Kidney (tissue), 13 donors: ENCODE measurements at regions not wholly inside any gene's neighbourhood (a gene's known extent, or its start where the extent isn't known, plus 50 kb on each side); places are given as distances from the start of the nearest gene placed in this dataset.

Experiments
- DNase-seq, 5 donors: peaks; one replicate each; pipeline ENCODE4 v3.0.0-alpha.2; 2013 to 2020
- FAIRE-seq: peaks from 2 replicates; lab custom pipeline; 2012; peaks lifted over from hg19 to GRCh38; lab: Jason Lieb, UNC
- H3K27ac ChIP-seq, 2 donors: one replicate each; pipeline ENCODE4 v1.7.0; 2013; ENCODE audit warnings: low read depth in 2 of 2, low read length in 2 of 2, inconsistent platforms in 1 of 2
- H3K27me3 ChIP-seq: one replicate; pipeline ENCODE4 v1.7.1; 2013; ENCODE audit warnings: low read length, inconsistent platforms; ENCODE audit not compliant: control insufficient read depth, insufficient read depth
- H3K36me3 ChIP-seq, 3 donors: one replicate each; pipeline versions ENCODE4 v1.7.0 to v1.7.1; 2013; ENCODE audit warnings: low read length in 3 of 3, control low read depth in 1 of 3, inconsistent platforms in 1 of 3; ENCODE audit not compliant: insufficient read depth in 3 of 3, control insufficient read depth in 2 of 3
- H3K4me1 ChIP-seq, 3 donors: one replicate each; pipeline versions ENCODE4 v1.7.0 to v1.7.1; 2013; ENCODE audit warnings: low read length in 3 of 3, inconsistent platforms in 1 of 3, low read depth in 1 of 3; ENCODE audit not compliant: control insufficient read depth in 2 of 3, insufficient read depth in 2 of 3
- H3K4me3 ChIP-seq, 3 donors: one replicate each; pipeline versions ENCODE4 v1.7.0 to v1.8.1; 2013; ENCODE audit warnings: low read length in 3 of 3, control low read depth in 1 of 3, inconsistent platforms in 1 of 3
- H3K9ac ChIP-seq, 3 donors: one replicate each; pipeline versions ENCODE4 v1.7.0 to v1.7.1; 2013; ENCODE audit warnings: low read length in 3 of 3, control low read depth in 1 of 3, inconsistent platforms in 1 of 3
- H3K9me3 ChIP-seq, 3 donors: one replicate each; pipeline versions ENCODE4 v1.7.0 to v1.7.1; 2013; ENCODE audit warnings: low read length in 3 of 3, control low read depth in 1 of 3, inconsistent platforms in 1 of 3; ENCODE audit not compliant: control insufficient read depth in 2 of 3, insufficient read depth in 1 of 3
- intact Hi-C: fragments of 100-400 bp; cut with DNase I; formaldehyde crosslinking; loops from one replicate; pipeline ENCODE4 v1.11.1; 2022
- TF ChIP-seq, protein P1 (sequence below): IDR thresholded peaks from 3 replicates; pipeline ENCODE4 v1.5.1; 2012; ENCODE audit warnings: mild to moderate bottlenecking, moderate library complexity, borderline replicate concordance; ENCODE audit not compliant: insufficient read depth; ENCODE audit errors: extremely low read depth
- donor health status: control.
- donor health status: control.
- donor health status: control.
- donor health status: control.
- donor health status: control.
- donor health status: DM: yes; HTN: yes; CAD: no.
- donor health status: Normal renal cell carcinoma (clear cell type).

DNA sequence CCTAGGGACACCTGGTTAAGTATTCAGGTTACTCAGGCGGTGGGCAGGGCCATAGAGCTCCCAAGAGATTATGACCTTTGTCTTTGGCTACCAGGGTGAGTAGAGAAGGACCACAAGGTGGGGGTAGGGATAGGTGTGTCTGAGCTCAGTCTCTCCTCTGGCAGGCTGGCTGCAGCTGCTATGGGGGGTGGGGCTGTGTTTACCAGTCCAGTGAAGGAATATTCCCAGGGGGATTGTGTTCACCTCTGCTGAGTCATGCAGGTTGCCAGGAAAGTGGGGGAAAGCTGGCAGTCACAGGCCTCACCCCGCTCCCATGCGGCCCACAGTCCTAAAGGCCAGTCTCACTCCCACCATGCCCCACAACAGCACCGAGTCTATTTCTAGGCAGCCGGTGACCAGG lies 53.6 kb upstream of the POU5F2 start:
- H3K36me3 ChIP-seq, result no peaks in the 10 kb centered on the region
- TF ChIP-seq, protein P1, sequence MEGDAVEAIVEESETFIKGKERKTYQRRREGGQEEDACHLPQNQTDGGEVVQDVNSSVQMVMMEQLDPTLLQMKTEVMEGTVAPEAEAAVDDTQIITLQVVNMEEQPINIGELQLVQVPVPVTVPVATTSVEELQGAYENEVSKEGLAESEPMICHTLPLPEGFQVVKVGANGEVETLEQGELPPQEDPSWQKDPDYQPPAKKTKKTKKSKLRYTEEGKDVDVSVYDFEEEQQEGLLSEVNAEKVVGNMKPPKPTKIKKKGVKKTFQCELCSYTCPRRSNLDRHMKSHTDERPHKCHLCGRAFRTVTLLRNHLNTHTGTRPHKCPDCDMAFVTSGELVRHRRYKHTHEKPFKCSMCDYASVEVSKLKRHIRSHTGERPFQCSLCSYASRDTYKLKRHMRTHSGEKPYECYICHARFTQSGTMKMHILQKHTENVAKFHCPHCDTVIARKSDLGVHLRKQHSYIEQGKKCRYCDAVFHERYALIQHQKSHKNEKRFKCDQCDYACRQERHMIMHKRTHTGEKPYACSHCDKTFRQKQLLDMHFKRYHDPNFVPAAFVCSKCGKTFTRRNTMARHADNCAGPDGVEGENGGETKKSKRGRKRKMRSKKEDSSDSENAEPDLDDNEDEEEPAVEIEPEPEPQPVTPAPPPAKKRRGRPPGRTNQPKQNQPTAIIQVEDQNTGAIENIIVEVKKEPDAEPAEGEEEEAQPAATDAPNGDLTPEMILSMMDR, result no peak
- H3K27ac ChIP-seq, result no peak overlapping the region
- intact Hi-C loops, result no loop called here
- FAIRE-seq, result no peak
- DNase-seq, result peak in 1 of 5 donors; percentile 40
- no peaks in the 10 kb centered on the region for H3K9me3 ChIP-seq
- no peak overlapping the region for H3K4me3 ChIP-seq
- H3K27me3 ChIP-seq, result no peaks in the 10 kb centered on the region
- H3K9ac ChIP-seq, result no peak overlapping the region
- no peaks in the 10 kb centered on the region for H3K4me1 ChIP-seq

DNA sequence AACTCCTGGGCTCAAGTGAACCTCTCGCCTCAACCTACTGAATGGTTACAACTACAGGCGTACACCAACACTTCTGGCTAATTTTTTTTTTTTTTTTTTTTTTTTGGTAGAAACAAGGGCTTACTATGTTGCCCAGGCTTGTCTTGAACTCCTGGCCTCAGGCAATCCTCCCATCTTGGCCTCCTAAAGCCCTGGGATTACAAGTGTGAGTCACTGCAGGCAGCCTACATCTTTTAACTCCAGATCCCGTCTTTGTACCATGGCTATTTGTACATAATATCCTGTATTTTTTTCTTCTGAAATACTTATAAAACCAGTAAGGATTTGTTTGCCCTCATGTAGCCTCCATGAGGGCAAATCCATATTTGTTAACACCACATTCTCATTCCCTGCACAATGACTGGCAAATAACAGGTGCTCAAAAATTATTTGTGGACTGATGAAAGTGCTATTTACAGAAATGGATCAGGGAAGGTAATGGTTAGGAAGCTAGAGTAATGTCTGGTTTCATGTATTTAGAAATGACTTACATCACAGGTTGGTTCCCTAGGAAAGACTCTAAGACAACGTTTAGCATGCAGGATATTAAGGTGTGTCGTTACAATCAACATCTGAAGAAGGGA lies 51.9 kb upstream of the POU5F2 start:
- no peak for DNase-seq
- Histone ChIP-seq H3K9me3 (no peaks in the 10 kb centered on the region), H3K27me3 (no peaks in the 10 kb centered on the region), H3K4me3 (no peak overlapping the region), H3K36me3 (no peaks in the 10 kb centered on the region), H3K4me1 (no peaks in the 10 kb centered on the region), H3K9ac (no peak overlapping the region), H3K27ac (no peak overlapping the region)
- FAIRE-seq, result no peak
- TF ChIP-seq, protein P1, result no peak
- intact Hi-C loops, result no loop called here

- H3K36me3 ChIP-seq, result no peaks in the 10 kb centered on the region
- no peaks in the 10 kb centered on the region for H3K4me1 ChIP-seq
- no peaks in the 10 kb centered on the region for H3K27me3 ChIP-seq
- TF ChIP-seq, protein P1, result no peak
- DNase-seq (peak in 3 of 5 donors; percentile 20 to 79 (median 58)), FAIRE-seq (no peak)
- H3K4me3 ChIP-seq, result no peak overlapping the region
- no peak overlapping the region for H3K27ac ChIP-seq
- intact Hi-C loops, result no loop called here
- no peaks in the 10 kb centered on the region for H3K9me3 ChIP-seq
- no peak overlapping the region for H3K9ac ChIP-seq
These were observed 50.1 kb upstream of the POU5F2 start for GRCh38 chr5:93791518-93791972.
